H9 (cell line): ENCODE measurements at regions not wholly inside any gene's neighbourhood (a gene's known extent, or its start where the extent isn't known, plus 50 kb on each side); places are given as distances from the start of the nearest gene placed in this dataset.

Experiments
- DNase-seq: peaks from one replicate; pipeline ENCODE4 v3.0.0-alpha.2; 2017
- H2AFZ ChIP-seq: one replicate; pipeline ENCODE4 v1.6.1; 2013; ENCODE audit warnings: mild to moderate bottlenecking, low read length, control low read depth, moderate library complexity
- H2AK5ac ChIP-seq: 2 replicates; pipeline ENCODE4 v1.6.1; 2013; ENCODE audit warnings: low read length, control low read depth, mixed read lengths; ENCODE audit not compliant: insufficient read length
- H2BK120ac ChIP-seq: one replicate; pipeline ENCODE4 v1.6.1; 2013; ENCODE audit warnings: low read depth, mild to moderate bottlenecking, low read length, control low read depth, inconsistent platforms; ENCODE audit not compliant: poor library complexity, severe bottlenecking
- H2BK12ac ChIP-seq: 2 replicates; pipeline ENCODE4 v1.6.1; 2013; ENCODE audit warnings: low read length, control low read depth, mixed read lengths, low read depth; ENCODE audit not compliant: insufficient read length
- H2BK15ac ChIP-seq: 2 replicates; pipeline ENCODE4 v1.6.1; 2013; ENCODE audit warnings: low read depth, low read length, control low read depth
- H2BK20ac ChIP-seq: one replicate; pipeline ENCODE4 v1.6.1; 2013; ENCODE audit warnings: low read depth, mild to moderate bottlenecking, low read length, control low read depth, inconsistent platforms; ENCODE audit not compliant: poor library complexity, severe bottlenecking
- H2BK5ac ChIP-seq: 2 replicates; pipeline ENCODE4 v1.6.1; 2013; ENCODE audit warnings: low read length, control low read depth, mixed read lengths; ENCODE audit not compliant: insufficient read length
- H3K14ac ChIP-seq: 2 replicates; pipeline ENCODE4 v1.6.1; 2013; ENCODE audit warnings: low read length, control low read depth; ENCODE audit not compliant: insufficient read depth
- H3K18ac ChIP-seq: 2 replicates; pipeline ENCODE4 v1.6.1; 2013; ENCODE audit warnings: low read depth, mild to moderate bottlenecking, mixed read lengths, low read length, control low read depth; ENCODE audit not compliant: insufficient read length
- H3K23ac ChIP-seq: 2 replicates; pipeline ENCODE4 v1.6.1; 2013; ENCODE audit warnings: low read length, control low read depth, mixed read lengths, low read depth; ENCODE audit not compliant: insufficient read length
- H3K23me2 ChIP-seq: 2 replicates; pipeline ENCODE4 v1.6.1; 2013; ENCODE audit warnings: low read depth, mild to moderate bottlenecking, mixed read lengths, low read length, control low read depth; ENCODE audit not compliant: insufficient read length, poor library complexity, severe bottlenecking
- H3K27ac ChIP-seq: 2 replicates; pipeline ENCODE4 v1.5.1; 2013; ENCODE audit warnings: low read length, control low read depth, mixed read lengths, low read depth; ENCODE audit not compliant: insufficient read length
- H3K27me3 ChIP-seq: 2 replicates; pipeline ENCODE4 v1.6.1; 2013; ENCODE audit warnings: low read length, control low read depth, inconsistent platforms; ENCODE audit not compliant: insufficient read depth
- H3K4ac ChIP-seq: 2 replicates; pipeline ENCODE4 v1.6.1; 2013; ENCODE audit warnings: low read depth, mild to moderate bottlenecking, control low read depth, inconsistent platforms, low read length, moderate library complexity
- H3K4me1 ChIP-seq: 2 replicates; pipeline ENCODE4 v1.6.1; 2013; ENCODE audit warnings: low read length, control low read depth, inconsistent platforms; ENCODE audit not compliant: insufficient read depth
- H3K4me2 ChIP-seq: 2 replicates; pipeline ENCODE4 v1.6.1; 2013; ENCODE audit warnings: low read length, control low read depth, mixed read lengths; ENCODE audit not compliant: insufficient read length, insufficient read depth
- H3K56ac ChIP-seq: 2 replicates; pipeline ENCODE4 v1.6.1; 2013; ENCODE audit warnings: low read depth, mild to moderate bottlenecking, mixed read lengths, low read length, control low read depth; ENCODE audit not compliant: insufficient read length
- H3K79me1 ChIP-seq: 2 replicates; pipeline ENCODE4 v1.6.1; 2013; ENCODE audit warnings: low read depth, mild to moderate bottlenecking, moderate library complexity, low read length, control low read depth, inconsistent platforms; ENCODE audit not compliant: insufficient read depth, poor library complexity, severe bottlenecking
- H3K79me2 ChIP-seq: 2 replicates; pipeline ENCODE4 v1.6.1; 2013; ENCODE audit warnings: low read length, control low read depth, inconsistent platforms; ENCODE audit not compliant: insufficient read depth
- H3K9ac ChIP-seq: 2 replicates; pipeline ENCODE4 v1.6.1; 2013; ENCODE audit warnings: low read length, control low read depth, mixed read lengths; ENCODE audit not compliant: insufficient read length; ENCODE audit errors: extremely low read depth
- H3K9me3 ChIP-seq: one replicate; pipeline ENCODE4 v1.6.1; 2013; ENCODE audit warnings: low read depth, low read length, inconsistent platforms; ENCODE audit not compliant: control insufficient read depth
- H3T11ph ChIP-seq: one replicate; pipeline ENCODE4 v1.6.1; 2013; ENCODE audit warnings: mild to moderate bottlenecking, low read length, control low read depth, inconsistent platforms
- H4K20me1 ChIP-seq: one replicate; pipeline ENCODE4 v1.6.1; 2013; ENCODE audit not compliant: control insufficient read depth, insufficient read length, insufficient read depth
- H4K5ac ChIP-seq: 2 replicates; pipeline ENCODE4 v1.6.1; 2013; ENCODE audit warnings: low read depth, mild to moderate bottlenecking, mixed read lengths, low read length, control low read depth; ENCODE audit not compliant: insufficient read length
- H4K8ac ChIP-seq: replicated peaks from 2 replicates; pipeline ENCODE4 v1.6.1; 2013; ENCODE audit warnings: low read length, control low read depth, mixed read lengths, low read depth; ENCODE audit not compliant: insufficient read length
- H4K91ac ChIP-seq: 2 replicates; pipeline ENCODE4 v1.6.1; 2013; ENCODE audit warnings: low read depth, mild to moderate bottlenecking, moderate library complexity, mixed read lengths, low read length, control low read depth; ENCODE audit not compliant: insufficient read length
- H3K27ac Mint-ChIP-seq, 3 experiments: 2 replicates in 2 of 3; 3 replicates in 1 of 3; pipeline ENCODE4 v1.8.0; 2020 to 2021; ENCODE audit warnings: mixed read lengths in 3 of 3, mild to moderate bottlenecking in 1 of 3, moderate library complexity in 1 of 3
- H3K27me3 Mint-ChIP-seq: 2 replicates; pipeline ENCODE4 v1.8.0; 2021; ENCODE audit warnings: low read depth, mild to moderate bottlenecking, moderate library complexity, mixed read lengths
- H3K36me3 Mint-ChIP-seq, 3 experiments: 2 replicates in 2 of 3; 3 replicates in 1 of 3; pipeline ENCODE4 v1.8.0; 2020 to 2021; ENCODE audit warnings: low read depth in 3 of 3, mixed read lengths in 3 of 3; ENCODE audit not compliant: insufficient read depth in 1 of 3
- H3K4me1 Mint-ChIP-seq, 2 experiments: 2 replicates each; pipeline ENCODE4 v1.8.0; 2020; ENCODE audit warnings: mixed read lengths in 2 of 2
- H3K4me3 Mint-ChIP-seq, 2 experiments: 2 replicates in 1 of 2; 3 replicates in 1 of 2; pipeline ENCODE4 v1.8.0; 2020 to 2021; ENCODE audit warnings: mild to moderate bottlenecking in 2 of 2, mixed read lengths in 2 of 2, moderate library complexity in 1 of 2
- H3K9me3 Mint-ChIP-seq, 2 experiments: 2 replicates in 1 of 2; 3 replicates in 1 of 2; pipeline ENCODE4 v1.8.0; 2020; ENCODE audit warnings: mild to moderate bottlenecking in 2 of 2, mixed read lengths in 2 of 2, moderate library complexity in 1 of 2
- CTCF ChIP-seq: fragments of 200-600 bp; sonication (generic); conservative IDR thresholded peaks from 3 replicates; pipeline ENCODE4 v1.8.0; 2021; ENCODE audit warnings: antibody characterized with exemption, mild to moderate bottlenecking
- WGBS: extraction: QIAGEN DNeasy Blood & Tissue Kit; methylation state at CpG from one replicate; pipeline ENCODE4 v1.1.7; 2013; ENCODE audit warnings: missing lambda C conversion rate, low lambda C conversion rate, mixed read lengths; ENCODE audit not compliant: insufficient read length; ENCODE audit errors: extremely low coverage; 5-methylcytosine and 5-hydroxymethylcytosine counted together

DNA sequence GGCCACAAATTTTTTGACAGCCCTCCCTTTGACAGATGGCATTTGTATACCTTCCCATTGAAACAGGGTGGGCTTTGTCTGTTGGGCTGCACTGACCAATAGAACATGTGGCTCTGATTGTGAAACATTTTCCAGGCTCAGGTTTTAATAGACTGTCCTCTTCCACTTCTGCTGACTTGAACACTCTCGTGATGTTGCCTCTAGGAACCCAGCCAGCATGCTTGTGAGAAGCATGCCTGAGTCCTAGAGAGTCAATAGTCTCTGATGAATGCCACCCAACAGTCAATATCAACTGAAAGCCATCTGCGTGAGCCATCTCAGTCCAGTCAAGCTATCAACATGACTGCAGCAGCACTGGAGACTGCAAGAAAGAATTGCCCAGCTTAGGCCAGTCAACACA lies 290.0 kb downstream of the SLC7A11 start:
- no peak for TF ChIP-seq CTCF

More for the DNA sequence above, 290.0 kb downstream of the SLC7A11 start:
- H3K4me1 Mint-ChIP-seq: peaks cover 0 to 4% of the 10 kb centered on the region in 2 experiments; a peak in 1 of 4 replicates
- H2BK120ac ChIP-seq: no peak overlapping the region
- no peaks in the 10 kb centered on the region for H3K4me1 ChIP-seq
- H2BK12ac ChIP-seq: no peak overlapping the region
- H3K36me3 Mint-ChIP-seq: no peaks in the 10 kb centered on the region
- H3K9me3 ChIP-seq: no peaks in the 10 kb centered on the region
- DNase-seq: no peak
- H3K4me2 ChIP-seq: no peak overlapping the region
- no peak overlapping the region for H3K18ac ChIP-seq
- H2AK5ac ChIP-seq: no peak overlapping the region
- H3K27me3 ChIP-seq: no peaks in the 10 kb centered on the region
- no peak overlapping the region for H2AFZ ChIP-seq
- H3K56ac ChIP-seq: no peak overlapping the region
- H3K79me2 ChIP-seq: no peaks in the 10 kb centered on the region
- no peak overlapping the region for H3K14ac ChIP-seq
- H4K5ac ChIP-seq: no peak overlapping the region
- no peak overlapping the region for H3K23ac ChIP-seq
- H3K4me3 Mint-ChIP-seq: no peak overlapping the region
- no peaks in the 10 kb centered on the region for H3K27me3 Mint-ChIP-seq
- H3K27ac Mint-ChIP-seq: peak overlapping the region in 1 of 3 experiments; percentile 70; a peak in 1 of 7 replicates
- no peaks in the 10 kb centered on the region for H3K23me2 ChIP-seq
- no peak overlapping the region for H4K91ac ChIP-seq
- no peak overlapping the region for H3K27ac ChIP-seq
- no peaks in the 10 kb centered on the region for H3K79me1 ChIP-seq
- no peak overlapping the region for H3T11ph ChIP-seq
- H3K9me3 Mint-ChIP-seq: peaks cover 0 to 2% of the 10 kb centered on the region in 2 experiments; a peak in 3 of 5 replicates
- H2BK5ac ChIP-seq: no peak overlapping the region
- WGBS: no CpG with 5 or more reads among the region's 2 CpGs
- H3K9ac ChIP-seq: no peak overlapping the region
- no peak overlapping the region for H3K4ac ChIP-seq
- no peak overlapping the region for H2BK20ac ChIP-seq
- no peaks in the 10 kb centered on the region for H4K20me1 ChIP-seq
- no peak overlapping the region for H2BK15ac ChIP-seq
- H4K8ac ChIP-seq: no peak overlapping the region
